ENCODE measurements at regions not wholly inside any gene's neighbourhood (a gene's known extent, or its start where the extent isn't known, plus 50 kb on each side); places are given as distances from the start of the nearest gene placed in this dataset.

DNA sequence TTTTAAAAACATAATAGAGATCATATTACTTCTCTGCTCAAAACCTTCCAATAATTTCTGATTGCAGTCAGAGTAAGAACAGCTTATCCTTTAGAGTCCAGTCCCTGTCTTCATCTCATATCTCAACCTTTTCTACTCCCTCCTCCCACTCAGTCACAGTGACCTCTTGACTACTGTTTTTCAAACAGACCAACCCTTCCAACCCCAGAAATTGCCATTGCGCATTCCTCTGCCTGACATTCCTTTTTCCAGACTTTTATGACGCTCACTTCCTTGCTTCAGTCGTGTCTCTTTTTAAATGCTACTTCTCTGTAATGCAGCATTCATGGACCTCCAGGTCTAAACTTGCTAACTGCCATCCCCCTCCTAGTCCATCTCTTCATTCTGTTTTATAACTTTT lies 800.5 kb downstream of the BRINP1 start:
- no peak for DNase-seq (ENCODE audit: low read depth in 2 of 2)

- DNase-seq (ENCODE audit: low read depth in 2 of 2): no peak
These were observed 800.1 kb downstream of the BRINP1 start for GRCh38 chr9:118569148-118569547.

DNA sequence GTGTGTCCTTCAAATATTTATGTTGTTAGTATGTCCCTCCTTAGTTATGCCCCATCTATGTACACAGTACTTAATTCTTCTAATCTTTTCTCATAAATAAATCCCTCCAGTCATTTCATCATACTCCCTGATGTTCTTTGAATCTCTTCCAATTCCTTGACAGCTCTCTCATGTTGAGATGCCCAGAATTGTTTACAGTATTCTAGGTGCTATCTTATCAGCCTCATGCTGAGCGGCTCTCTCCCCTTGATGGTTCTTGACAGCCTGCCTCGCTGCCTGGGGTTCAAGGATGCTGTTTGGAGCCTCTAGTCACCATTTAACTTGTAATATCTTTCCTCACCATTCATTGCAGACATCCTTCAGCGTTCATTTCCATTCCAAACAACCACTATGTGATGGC lies 799.2 kb downstream of the BRINP1 start:
- no peak for DNase-seq (ENCODE audit: low read depth in 2 of 2)

GRCh38 chr9:118575341-118576070 lies 793.7 kb downstream of the BRINP1 start:
- no peak for DNase-seq (ENCODE audit: low read depth in 2 of 2)

- peak in 1 of 2 donors; percentile 73 for DNase-seq (ENCODE audit: low read depth in 2 of 2)
These were observed 792.1 kb downstream of the BRINP1 start for GRCh38 chr9:118577121-118577520.

DNA sequence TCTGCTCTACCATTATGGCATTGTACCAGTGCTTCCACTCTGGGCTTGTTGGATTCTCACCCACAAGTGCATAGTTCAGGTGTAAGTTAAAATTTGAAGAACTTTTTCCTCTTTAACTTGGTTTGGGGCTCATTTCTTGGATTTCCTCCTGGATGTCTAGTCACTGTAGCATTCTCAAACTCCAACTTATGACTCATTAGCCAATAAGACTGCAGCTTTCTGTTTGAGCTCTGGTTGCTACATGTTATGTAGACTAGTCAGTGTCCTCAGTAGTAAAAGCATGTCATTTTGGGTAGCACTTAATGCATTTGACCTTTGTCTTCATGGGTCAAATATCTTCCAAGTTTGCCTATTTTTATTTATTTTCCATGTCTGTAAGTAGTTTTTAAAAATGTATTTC lies 790.8 kb downstream of the BRINP1 start:
- DNase-seq (ENCODE audit: low read depth in 2 of 2): peak in 1 of 2 donors; percentile 37

DNA sequence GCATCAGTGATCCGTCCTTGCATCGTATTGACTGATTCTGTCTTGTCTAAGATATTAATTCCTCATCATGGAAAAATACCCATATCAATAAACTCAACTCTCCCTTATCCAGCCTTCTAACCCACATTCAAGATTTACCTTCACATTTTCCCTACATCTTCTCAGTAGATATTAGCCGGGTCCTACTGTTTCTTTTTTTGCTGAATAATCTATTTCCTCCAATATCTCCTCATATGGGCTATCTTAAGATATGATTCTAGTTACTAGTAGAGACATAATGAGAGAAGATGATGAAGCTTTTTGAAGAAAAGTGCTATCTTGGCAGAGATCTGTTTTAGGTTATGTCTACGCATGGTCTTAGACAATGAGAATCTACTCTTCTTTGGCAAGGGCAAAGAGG lies 785.8 kb downstream of the BRINP1 start:
- DNase-seq (ENCODE audit: low read depth in 2 of 2): no peak

- no peak for DNase-seq (ENCODE audit: low read depth in 2 of 2)
These were observed 782.3 kb downstream of the BRINP1 start for GRCh38 chr9:118586978-118587377.

DNA sequence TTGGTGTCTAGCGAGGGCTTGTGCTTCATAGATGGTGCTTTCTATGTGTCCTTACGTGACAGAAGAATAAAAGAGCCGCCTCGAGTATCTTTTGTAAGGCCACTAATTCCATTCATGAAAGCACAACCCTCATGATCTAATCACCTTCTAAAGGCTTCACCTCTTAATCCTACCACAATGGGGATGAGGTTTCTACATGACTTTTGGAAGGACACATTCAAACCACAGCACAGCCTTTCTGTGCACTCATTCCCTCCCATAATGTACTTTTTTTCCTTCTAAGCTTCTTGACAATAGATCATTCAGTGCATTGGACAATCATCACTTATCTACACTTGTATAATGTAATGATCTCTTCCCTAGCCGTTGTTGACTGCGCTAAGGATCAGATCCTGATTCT lies 774.8 kb downstream of the BRINP1 start:
- DNase-seq (ENCODE audit: low read depth in 2 of 2): no peak

- DNase-seq (ENCODE audit: low read depth in 2 of 2): peak in 1 of 2 donors; percentile 55
These were observed 773.4 kb downstream of the BRINP1 start for GRCh38 chr9:118595719-118596305.

DNA sequence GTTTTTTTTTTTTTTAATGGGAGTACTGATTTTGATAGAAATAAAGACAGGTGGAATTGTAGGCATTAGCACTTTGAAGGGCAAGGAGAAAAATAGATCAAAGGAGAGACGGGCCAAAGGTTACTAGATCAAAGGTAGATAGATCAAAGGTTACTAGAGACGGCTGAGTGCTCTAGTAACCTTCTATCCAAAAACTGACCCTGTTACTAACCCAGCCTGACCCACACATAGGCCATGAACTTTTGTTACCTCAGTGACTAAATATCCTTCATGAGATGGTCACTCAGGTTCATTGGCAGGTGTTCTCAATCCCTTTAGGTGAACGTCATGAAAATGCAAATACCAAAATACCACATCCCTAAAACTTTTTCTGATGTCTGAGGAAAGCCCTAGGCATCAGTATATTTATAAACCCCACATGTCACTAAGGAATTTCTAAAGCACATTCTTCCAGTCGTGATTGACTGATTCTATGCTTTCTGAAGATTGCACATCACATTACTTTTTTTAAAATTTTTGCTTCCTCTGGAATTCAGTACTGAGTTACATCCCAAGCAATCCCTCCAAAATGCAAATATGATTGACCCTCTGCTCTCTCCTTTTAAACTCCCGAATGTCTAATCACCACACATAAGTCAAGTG lies 772.7 kb downstream of the BRINP1 start:
- DNase-seq (ENCODE audit: low read depth in 2 of 2): no peak

- DNase-seq (ENCODE audit: low read depth in 2 of 2): no peak
These were observed 762.6 kb downstream of the BRINP1 start for GRCh38 chr9:118606668-118607067.

DNA sequence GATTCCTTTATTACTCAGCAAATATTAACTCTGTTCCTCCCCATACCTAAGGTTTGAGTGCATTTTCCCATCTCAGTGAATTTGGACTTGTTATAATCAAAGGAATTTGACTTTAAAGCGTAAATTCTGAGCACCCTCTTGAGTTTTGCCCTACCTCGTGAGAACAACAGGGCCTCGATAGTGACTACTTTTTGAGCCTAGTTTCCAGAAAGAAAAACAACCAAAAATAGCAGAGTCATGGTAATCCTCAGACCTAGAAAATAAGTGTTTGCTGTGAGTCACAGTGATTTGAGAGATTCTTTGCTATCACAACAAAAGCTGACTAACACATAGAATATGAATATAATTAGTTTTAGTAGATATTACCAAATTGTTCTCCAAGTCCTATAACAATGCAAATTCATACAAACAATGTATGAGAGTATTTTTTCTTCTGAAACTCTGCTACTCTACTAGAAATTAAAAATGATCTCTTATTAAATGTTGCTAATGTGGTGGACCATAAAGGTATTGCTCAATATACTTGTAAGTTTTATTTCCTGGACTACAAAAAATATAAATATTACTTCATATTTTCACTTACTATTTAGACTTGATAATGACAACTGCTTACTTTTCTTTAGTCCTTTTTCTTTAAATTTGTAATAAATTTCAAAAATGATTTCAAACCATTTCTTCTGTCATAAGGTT lies 759.7 kb downstream of the BRINP1 start:
- DNase-seq (ENCODE audit: low read depth in 2 of 2): peak in 1 of 2 donors; percentile 50

DNA sequence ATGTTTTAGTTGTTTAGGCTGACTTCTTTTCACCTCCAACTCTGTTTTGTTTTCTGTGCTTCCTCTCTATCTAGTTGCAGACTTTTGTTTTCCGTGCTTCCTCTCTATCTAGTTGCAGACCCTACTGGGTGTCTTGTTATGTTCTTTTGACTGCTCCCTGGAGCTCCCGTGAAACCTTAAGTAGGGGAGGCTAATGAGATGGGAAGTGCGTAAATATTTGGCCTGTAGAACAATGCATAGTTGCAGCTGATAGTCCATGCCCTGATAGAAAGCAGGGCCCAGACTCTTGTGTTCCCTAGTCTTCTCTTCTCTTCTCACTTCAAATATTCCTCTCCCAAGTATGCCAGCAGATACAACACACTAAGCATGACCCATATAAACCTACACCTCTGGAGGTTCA lies 757.0 kb downstream of the BRINP1 start:
- no peak for DNase-seq (ENCODE audit: low read depth in 2 of 2)

- DNase-seq (ENCODE audit: low read depth in 2 of 2): no peak
These were observed 755.2 kb downstream of the BRINP1 start for GRCh38 chr9:118613996-118614395.

- DNase-seq (ENCODE audit: low read depth in 2 of 2): no peak
These were observed 751.2 kb downstream of the BRINP1 start for GRCh38 chr9:118618084-118618483.

DNA sequence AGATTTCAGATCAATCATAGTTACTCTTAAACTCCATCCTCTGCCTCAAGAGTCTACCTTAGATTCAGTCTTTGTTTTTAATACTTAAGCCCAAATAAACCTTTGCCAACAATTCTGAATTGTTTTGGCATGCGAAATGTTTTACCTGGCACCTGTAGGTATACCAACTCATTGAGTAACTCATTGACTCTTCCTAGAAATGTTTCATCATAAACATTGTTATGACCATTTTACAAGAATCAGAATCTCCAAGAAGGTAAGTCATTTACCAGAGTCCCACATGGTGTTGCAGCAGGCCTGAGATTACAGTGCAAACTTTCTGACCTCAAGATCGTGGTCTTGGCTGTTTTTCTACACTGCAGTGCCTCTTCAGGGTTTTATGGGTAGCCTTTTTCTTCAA lies 750.4 kb downstream of the BRINP1 start:
- DNase-seq (ENCODE audit: low read depth in 2 of 2): no peak

DNA sequence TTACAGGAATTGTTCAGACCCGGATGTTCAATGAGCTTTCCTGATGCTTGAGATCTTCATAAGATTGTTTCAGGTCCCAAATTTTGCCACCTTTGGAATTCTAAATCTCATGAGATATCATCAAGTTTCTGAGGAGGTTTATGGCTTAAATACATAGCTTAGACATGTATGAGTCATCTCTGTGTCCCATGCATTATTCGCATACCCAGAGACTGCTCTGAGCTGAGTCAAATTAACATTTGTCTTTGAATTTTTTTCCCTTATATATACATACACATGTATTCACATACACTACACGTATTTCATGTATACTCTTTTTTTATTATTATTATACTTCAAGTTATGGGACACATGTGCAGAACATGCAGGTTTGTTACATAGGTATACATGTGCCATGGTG lies 744.6 kb downstream of the BRINP1 start:
- no peak for DNase-seq (ENCODE audit: low read depth in 2 of 2)

GRCh38 chr9:118630079-118630478 lies 739.2 kb downstream of the BRINP1 start:
- DNase-seq (ENCODE audit: low read depth in 2 of 2): no peak

DNA sequence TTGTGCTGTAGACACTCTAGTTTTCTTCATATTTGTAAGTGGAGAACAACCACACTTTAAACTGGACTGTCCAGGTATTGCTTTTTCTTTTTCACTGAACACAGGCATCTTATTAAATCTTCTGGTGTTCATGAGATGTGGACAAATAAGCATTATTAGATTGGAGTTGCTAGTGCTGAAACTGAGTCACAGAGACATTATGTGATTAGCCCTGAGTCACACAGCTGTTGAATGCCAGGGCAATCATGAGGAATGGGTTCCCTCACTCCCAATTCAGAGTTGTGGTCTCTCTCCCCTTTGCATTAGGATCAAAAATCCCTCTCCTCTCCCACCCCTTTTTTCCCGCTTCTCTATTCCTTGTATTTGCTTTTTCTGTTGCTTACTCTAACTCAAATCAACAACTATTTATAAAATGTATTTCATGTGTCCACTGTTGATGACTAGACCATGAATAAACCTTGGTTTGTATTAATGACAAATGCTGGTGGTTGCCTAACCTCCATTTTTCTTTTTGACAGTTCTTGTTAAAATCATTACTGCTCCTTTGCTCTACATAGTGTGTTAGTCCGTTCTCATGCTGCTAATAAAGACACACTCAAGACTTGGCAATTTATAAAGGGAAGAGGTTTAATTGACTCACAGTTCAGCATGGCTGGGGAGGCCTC lies 738.2 kb downstream of the BRINP1 start:
- DNase-seq (ENCODE audit: low read depth in 2 of 2): no peak

- DNase-seq (ENCODE audit: low read depth in 2 of 2): no peak
These were observed 737.3 kb downstream of the BRINP1 start for GRCh38 chr9:118631956-118632355.

GRCh38 chr9:118635416-118635815 lies 733.8 kb downstream of the BRINP1 start:
- no peak for DNase-seq (ENCODE audit: low read depth in 2 of 2)
